ENCODE measurements at regions not wholly inside any gene's neighbourhood (a gene's known extent, or its start where the extent isn't known, plus 50 kb on each side); places are given as distances from the start of the nearest gene placed in this dataset.

DNA sequence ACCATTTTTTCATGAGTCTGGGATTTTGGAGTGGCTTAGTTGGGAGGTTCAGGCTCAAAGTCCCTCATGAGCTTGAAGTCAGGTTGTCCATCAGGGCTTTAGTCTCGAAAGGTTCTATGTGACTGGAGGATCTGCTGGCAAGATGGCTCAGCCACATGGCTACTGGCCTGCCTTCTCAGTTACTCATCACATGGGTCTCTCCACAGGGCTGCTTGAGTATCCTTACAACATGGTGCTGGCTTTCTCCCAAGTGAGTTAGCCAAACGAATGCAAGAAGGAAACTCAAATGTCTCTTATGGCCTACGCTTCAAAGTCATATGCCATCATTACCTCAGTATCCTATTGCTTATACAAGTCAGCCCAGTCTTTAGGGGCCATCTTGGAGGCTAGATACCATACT, 106.3 kb upstream of the VCX3B start:
- Histone ChIP-seq H3K27me3 (no peaks in the 10 kb centered on the region), H3K4me1 (no peaks in the 10 kb centered on the region), H3K36me3 (no peaks in the 10 kb centered on the region), H3K4me3 (no peak overlapping the region), H3K27ac (no peak overlapping the region), H3K9me3 (peaks cover 0 to 8% (median 0%) of the 10 kb centered on the region in 4 donors)
- intact Hi-C loops (cut with DNase I; ENCODE audit: low total_unique reads), result no loop called here
- WGBS, 5 donors, result 82 to 93% (median 89%) methylated on average over 3 of the region's 3 CpGs
- DNase-seq, result no peak
- TF ChIP-seq EP300 (IDR thresholded peaks at IDR 0.05) (no peak), POLR2A (IDR thresholded peaks at IDR 0.05) (no peak), POLR2AphosphoS5 (IDR thresholded peaks at IDR 0.05) (no peak)
- TF ChIP-seq, protein P1, sequence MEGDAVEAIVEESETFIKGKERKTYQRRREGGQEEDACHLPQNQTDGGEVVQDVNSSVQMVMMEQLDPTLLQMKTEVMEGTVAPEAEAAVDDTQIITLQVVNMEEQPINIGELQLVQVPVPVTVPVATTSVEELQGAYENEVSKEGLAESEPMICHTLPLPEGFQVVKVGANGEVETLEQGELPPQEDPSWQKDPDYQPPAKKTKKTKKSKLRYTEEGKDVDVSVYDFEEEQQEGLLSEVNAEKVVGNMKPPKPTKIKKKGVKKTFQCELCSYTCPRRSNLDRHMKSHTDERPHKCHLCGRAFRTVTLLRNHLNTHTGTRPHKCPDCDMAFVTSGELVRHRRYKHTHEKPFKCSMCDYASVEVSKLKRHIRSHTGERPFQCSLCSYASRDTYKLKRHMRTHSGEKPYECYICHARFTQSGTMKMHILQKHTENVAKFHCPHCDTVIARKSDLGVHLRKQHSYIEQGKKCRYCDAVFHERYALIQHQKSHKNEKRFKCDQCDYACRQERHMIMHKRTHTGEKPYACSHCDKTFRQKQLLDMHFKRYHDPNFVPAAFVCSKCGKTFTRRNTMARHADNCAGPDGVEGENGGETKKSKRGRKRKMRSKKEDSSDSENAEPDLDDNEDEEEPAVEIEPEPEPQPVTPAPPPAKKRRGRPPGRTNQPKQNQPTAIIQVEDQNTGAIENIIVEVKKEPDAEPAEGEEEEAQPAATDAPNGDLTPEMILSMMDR (IDR thresholded peaks at IDR 0.05), result no peak

DNA sequence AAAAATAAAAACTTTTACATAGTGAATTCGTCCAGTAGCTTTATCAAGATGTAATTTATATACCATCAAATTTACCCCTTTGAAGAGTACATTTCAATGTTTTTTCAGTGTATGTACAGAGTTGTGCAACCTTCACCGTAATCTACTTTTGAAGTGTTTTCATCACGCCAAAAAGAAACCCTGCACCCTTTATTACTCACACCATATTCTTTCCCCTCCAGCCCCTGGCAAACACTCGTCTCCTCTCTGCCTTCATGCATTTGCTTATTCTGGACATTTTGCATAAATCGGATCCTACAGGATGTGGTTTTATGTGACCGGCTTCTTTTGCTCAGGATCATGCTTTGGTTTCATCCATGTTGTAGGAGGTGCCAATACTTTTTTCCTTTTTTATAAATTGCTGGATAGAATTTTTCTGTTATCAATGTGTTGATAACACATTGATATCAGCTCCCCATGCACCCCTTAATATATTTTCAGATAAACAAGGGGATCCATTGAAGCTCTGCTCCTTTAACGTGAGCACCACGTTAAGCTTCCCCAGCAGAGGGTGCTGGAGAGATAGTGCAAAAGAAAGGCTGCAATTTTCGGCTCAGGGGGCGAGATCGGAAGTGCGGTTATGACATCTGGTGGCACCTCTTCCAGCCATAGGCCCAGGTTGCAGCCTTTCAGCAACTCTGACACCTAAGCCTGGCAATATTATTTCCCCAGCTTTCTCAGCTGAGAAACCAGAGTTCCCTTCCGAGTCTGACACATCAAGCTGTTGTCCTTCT, 100.1 kb upstream of the VCX3B start:
- intact Hi-C loops (cut with DNase I; ENCODE audit: low total_unique reads), result no loop called here
- Histone ChIP-seq H3K4me1 (no peaks in the 10 kb centered on the region), H3K27me3 (no peaks in the 10 kb centered on the region), H3K27ac (no peak overlapping the region), H3K9me3 (no peaks in the 10 kb centered on the region), H3K36me3 (no peaks in the 10 kb centered on the region), H3K4me3 (no peak overlapping the region)
- TF ChIP-seq EP300 (IDR thresholded peaks at IDR 0.05), result no peak
- TF ChIP-seq, protein P1 (IDR thresholded peaks at IDR 0.05), result peak in 4 of 7 experiments; percentile 12 to 43 (median 28)
- no peak for TF ChIP-seq POLR2A (IDR thresholded peaks at IDR 0.05)
- TF ChIP-seq POLR2AphosphoS5 (IDR thresholded peaks at IDR 0.05), result no peak
- 21 to 45% (median 31%) methylated on average over 13 of the region's 13 CpGs for WGBS, 5 donors
- peak; percentile 37 to 41 for DNase-seq

- TF ChIP-seq, protein P1 (IDR thresholded peaks at IDR 0.05), result no peak
- no peak for TF ChIP-seq EP300 (IDR thresholded peaks at IDR 0.05)
- no peak for TF ChIP-seq POLR2AphosphoS5 (IDR thresholded peaks at IDR 0.05)
- no peak for TF ChIP-seq POLR2A (IDR thresholded peaks at IDR 0.05)
- no peak overlapping the region for H3K27ac ChIP-seq
- 36 to 52% (median 43%) methylated on average over 2 of the region's 2 CpGs for WGBS, 5 donors
These were observed 98.1 kb upstream of the VCX3B start for GRCh38 chrX:8366481-8366880.

DNA sequence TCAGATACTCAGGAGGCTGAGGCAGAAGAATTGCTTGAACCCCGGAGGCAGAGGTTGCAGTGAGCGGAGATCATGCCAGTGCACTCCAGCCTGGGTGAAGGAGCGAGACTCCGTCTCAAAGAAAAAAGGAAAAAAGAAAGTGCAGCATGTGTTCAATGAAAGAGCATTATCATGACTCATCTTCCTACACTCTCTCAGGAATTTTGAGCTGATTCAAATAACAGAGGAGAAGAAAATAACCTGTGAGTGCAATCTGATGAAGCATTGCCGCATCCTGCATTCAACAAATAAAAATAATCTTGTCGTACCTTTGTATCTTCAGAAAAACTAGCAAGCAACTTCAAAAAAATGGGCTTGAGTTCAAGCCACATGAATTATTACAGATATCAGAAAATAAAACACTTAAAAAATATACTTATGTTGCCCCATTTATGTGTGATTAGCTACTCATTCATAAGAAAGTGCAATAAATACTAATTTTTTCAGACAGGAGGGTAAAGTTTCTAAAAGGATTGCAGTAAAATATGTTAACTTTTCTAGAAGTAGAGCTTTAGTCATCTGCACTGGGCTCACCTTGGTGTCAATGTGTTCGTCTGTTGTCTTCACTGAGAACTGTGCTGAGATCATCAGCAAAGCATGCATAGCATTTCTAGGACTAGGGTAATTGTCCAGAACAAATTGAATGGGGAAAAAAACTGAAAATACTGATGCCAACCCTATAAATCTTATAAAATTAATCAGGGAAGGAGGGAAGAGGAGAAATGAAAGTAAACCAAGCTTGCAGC, 90.4 kb upstream of the VCX3B start:
- Histone ChIP-seq H3K27me3 (no peaks in the 10 kb centered on the region), H3K36me3 (no peaks in the 10 kb centered on the region), H3K4me1 (no peaks in the 10 kb centered on the region), H3K4me3 (no peak overlapping the region), H3K27ac (no peak overlapping the region), H3K9me3 (peaks cover 0 to 34% (median 4%) of the 10 kb centered on the region in 4 donors)
- no peak for DNase-seq
- WGBS, 5 donors, result 87 to 98% (median 95%) methylated on average over 7 of the region's 7 CpGs
- intact Hi-C loops (cut with DNase I; ENCODE audit: low total_unique reads), result no loop called here
- TF ChIP-seq POLR2AphosphoS5 (IDR thresholded peaks at IDR 0.05), result no peak
- no peak for TF ChIP-seq EP300 (IDR thresholded peaks at IDR 0.05)
- TF ChIP-seq, protein P1 (IDR thresholded peaks at IDR 0.05), result no peak
- no peak for TF ChIP-seq POLR2A (IDR thresholded peaks at IDR 0.05)

More at GRCh38 chrX:8366481-8366880, 98.1 kb upstream of the VCX3B start:
- Histone ChIP-seq H3K27me3 (no peaks in the 10 kb centered on the region), H3K4me3 (no peak overlapping the region), H3K9me3 (no peaks in the 10 kb centered on the region), H3K36me3 (no peaks in the 10 kb centered on the region), H3K4me1 (no peaks in the 10 kb centered on the region)
- no peak for DNase-seq
- intact Hi-C loops (cut with DNase I; ENCODE audit: low total_unique reads), result no loop called here

All from stomach (tissue), 8 donors.